ENCODE measurements at regions not wholly inside any gene's neighbourhood (a gene's known extent, or its start where the extent isn't known, plus 50 kb on each side); places are given as distances from the start of the nearest gene placed in this dataset.

DNA sequence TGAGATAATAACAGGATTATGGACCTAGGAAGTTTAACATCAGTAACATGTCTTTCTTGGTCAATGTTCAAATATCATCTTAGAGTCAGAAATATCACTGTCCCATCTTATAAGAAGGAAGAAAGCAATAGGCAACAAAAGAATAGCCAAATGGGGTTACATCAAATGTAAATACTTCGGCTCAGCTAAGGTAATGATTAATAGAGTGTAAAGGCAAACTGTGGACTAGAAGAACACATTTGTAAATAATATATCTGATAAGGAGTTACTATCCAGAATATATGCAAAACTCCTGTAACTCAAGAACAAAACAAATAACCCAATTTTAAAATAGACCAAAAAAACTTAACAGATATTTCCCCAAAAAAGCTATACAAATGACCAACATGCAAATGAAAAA, 630.3 kb downstream of the RPS29 start:
- TF ChIP-seq, protein P1, sequence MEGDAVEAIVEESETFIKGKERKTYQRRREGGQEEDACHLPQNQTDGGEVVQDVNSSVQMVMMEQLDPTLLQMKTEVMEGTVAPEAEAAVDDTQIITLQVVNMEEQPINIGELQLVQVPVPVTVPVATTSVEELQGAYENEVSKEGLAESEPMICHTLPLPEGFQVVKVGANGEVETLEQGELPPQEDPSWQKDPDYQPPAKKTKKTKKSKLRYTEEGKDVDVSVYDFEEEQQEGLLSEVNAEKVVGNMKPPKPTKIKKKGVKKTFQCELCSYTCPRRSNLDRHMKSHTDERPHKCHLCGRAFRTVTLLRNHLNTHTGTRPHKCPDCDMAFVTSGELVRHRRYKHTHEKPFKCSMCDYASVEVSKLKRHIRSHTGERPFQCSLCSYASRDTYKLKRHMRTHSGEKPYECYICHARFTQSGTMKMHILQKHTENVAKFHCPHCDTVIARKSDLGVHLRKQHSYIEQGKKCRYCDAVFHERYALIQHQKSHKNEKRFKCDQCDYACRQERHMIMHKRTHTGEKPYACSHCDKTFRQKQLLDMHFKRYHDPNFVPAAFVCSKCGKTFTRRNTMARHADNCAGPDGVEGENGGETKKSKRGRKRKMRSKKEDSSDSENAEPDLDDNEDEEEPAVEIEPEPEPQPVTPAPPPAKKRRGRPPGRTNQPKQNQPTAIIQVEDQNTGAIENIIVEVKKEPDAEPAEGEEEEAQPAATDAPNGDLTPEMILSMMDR (IDR thresholded peaks at IDR 0.05 in 4 of 5, conservative IDR thresholded peaks at IDR 0.05 in 1 of 5) = no peak
- TF ChIP-seq POLR2A (IDR thresholded peaks at IDR 0.05) = no peak

All from gastrocnemius medialis (tissue), 4 donors.